Colonic mucosa (tissue), 4 donors: ENCODE measurements at regions not wholly inside any gene's neighbourhood (a gene's known extent, or its start where the extent isn't known, plus 50 kb on each side); places are given as distances from the start of the nearest gene placed in this dataset.

ENCODE experiments used
- DNase-seq: peaks from one replicate; pipeline ENCODE4 v3.0.0-alpha.2; 2020
- H3K27ac ChIP-seq: fragments of 200-600 bp; one replicate; pipeline ENCODE4 v1.8.0; 2021
- H3K27me3 ChIP-seq: fragments of 200-600 bp; one replicate; pipeline ENCODE4 v1.8.0; 2021
- H3K36me3 ChIP-seq: fragments of 200-600 bp; one replicate; pipeline ENCODE4 v1.8.0; 2021
- H3K4me1 ChIP-seq: fragments of 200-600 bp; one replicate; pipeline ENCODE4 v1.8.0; 2021; ENCODE audit warnings: mild to moderate bottlenecking
- H3K4me3 ChIP-seq: fragments of 200-600 bp; one replicate; pipeline ENCODE4 v1.8.0; 2021
- H3K9ac ChIP-seq, 2 donors: one replicate each; pipeline ENCODE4 v1.7.0; 2013; ENCODE audit warnings: control low read depth in 2 of 2, low read depth in 2 of 2, low read length in 2 of 2
- H3K9me3 ChIP-seq: fragments of 200-600 bp; one replicate; pipeline ENCODE4 v1.8.0; 2021
- intact Hi-C: fragments of 100-400 bp; cut with DNase I; formaldehyde crosslinking; loops from one replicate; pipeline ENCODE4 v1.14.1; 2022
- TF ChIP-seq, protein P1 (sequence below): fragments of 200-600 bp; IDR thresholded peaks from one replicate; pipeline ENCODE4 v1.8.0; 2022; ENCODE audit warnings: antibody characterized with exemption, mild to moderate bottlenecking
- donor health status: healthy.
- donor health status: DM: no; HTN: no; CAD: no.
- donor health status: DM: no; HTN: no; CAD: no.

GRCh38 chr5:173753307-173754168 lies 134.6 kb upstream of the CPEB4 start:
- no peaks in the 10 kb centered on the region for H3K27me3 ChIP-seq
- no peaks in the 10 kb centered on the region for H3K36me3 ChIP-seq
- no peaks in the 10 kb centered on the region for H3K4me1 ChIP-seq
- no peaks in the 10 kb centered on the region for H3K9me3 ChIP-seq
- intact Hi-C loops: loop anchor here (10.0 kb wide), 1 partner anchor 129 kb away; no protein-coding TSS in a partner anchor
- TF ChIP-seq, protein P1, sequence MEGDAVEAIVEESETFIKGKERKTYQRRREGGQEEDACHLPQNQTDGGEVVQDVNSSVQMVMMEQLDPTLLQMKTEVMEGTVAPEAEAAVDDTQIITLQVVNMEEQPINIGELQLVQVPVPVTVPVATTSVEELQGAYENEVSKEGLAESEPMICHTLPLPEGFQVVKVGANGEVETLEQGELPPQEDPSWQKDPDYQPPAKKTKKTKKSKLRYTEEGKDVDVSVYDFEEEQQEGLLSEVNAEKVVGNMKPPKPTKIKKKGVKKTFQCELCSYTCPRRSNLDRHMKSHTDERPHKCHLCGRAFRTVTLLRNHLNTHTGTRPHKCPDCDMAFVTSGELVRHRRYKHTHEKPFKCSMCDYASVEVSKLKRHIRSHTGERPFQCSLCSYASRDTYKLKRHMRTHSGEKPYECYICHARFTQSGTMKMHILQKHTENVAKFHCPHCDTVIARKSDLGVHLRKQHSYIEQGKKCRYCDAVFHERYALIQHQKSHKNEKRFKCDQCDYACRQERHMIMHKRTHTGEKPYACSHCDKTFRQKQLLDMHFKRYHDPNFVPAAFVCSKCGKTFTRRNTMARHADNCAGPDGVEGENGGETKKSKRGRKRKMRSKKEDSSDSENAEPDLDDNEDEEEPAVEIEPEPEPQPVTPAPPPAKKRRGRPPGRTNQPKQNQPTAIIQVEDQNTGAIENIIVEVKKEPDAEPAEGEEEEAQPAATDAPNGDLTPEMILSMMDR: no peak
- DNase-seq: no peak
- no peak overlapping the region for H3K9ac ChIP-seq
- no peak overlapping the region for H3K4me3 ChIP-seq
- H3K27ac ChIP-seq: no peak overlapping the region

GRCh38 chr5:173755319-173755718 lies 132.8 kb upstream of the CPEB4 start:
- Histone ChIP-seq H3K36me3 (no peaks in the 10 kb centered on the region), H3K9me3 (no peaks in the 10 kb centered on the region), H3K4me3 (no peak overlapping the region), H3K27ac (no peak overlapping the region), H3K9ac (no peak overlapping the region), H3K27me3 (no peaks in the 10 kb centered on the region), H3K4me1 (no peaks in the 10 kb centered on the region)
- TF ChIP-seq, protein P1: no peak
- no peak for DNase-seq
- intact Hi-C loops: loop anchor here (10.0 kb wide), 1 partner anchor 131 kb away; no protein-coding TSS in a partner anchor

DNA sequence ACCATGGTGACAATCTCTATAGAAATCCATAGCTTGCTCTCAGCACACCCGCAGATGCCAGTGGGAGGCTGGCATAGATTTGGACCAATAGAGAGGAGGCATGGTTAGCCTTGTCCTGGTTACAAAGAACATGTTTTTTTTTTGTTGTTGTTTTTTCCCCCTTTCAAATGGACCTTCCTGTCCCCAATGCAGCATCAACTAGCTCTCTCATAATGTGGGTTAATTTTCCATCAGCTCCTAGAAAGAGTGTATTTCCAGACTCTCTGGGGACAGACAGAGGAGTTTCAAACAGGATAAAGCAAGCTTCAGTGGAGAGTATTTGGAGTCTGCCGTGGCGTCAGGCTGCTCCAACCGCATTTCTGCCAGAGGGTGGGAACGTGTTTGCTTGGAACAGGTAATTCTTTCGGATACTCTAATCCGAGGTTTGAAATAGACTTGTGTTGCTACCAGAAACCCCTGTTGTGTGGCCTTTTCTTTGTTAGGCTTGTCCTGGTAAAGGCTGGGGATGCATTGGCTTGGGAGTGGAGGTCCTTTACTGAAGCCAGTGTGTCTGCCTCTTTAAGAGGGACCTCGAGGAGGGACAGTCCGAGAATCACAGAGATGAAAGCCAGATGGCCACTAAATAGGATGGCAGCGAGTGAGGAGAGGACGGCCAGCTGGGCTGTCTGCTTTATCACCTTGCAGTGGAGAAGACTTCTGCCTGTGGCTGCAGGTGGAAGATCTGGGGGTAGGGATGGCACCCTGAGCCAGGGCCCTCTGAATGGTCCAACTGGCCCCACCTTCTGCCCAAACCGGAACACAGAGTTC lies 130.5 kb upstream of the CPEB4 start:
- Histone ChIP-seq H3K36me3 (no peaks in the 10 kb centered on the region), H3K4me3 (no peak overlapping the region), H3K4me1 (no peaks in the 10 kb centered on the region), H3K27ac (no peak overlapping the region), H3K9ac (no peak overlapping the region), H3K27me3 (no peaks in the 10 kb centered on the region), H3K9me3 (no peaks in the 10 kb centered on the region)
- TF ChIP-seq, protein P1: no peak
- DNase-seq: no peak
- intact Hi-C loops: loop anchor here (10.0 kb wide), 1 partner anchor 133 kb away; no protein-coding TSS in a partner anchor

GRCh38 chr5:173758676-173759075 lies 129.5 kb upstream of the CPEB4 start:
- Histone ChIP-seq H3K4me3 (no peak overlapping the region), H3K9me3 (no peaks in the 10 kb centered on the region), H3K27ac (no peak overlapping the region), H3K4me1 (no peaks in the 10 kb centered on the region), H3K27me3 (no peaks in the 10 kb centered on the region), H3K36me3 (no peaks in the 10 kb centered on the region), H3K9ac (no peak overlapping the region)
- TF ChIP-seq, protein P1: no peak
- intact Hi-C loops: loop anchor here (10.0 kb wide), 1 partner anchor 134 kb away; no protein-coding TSS in a partner anchor
- no peak for DNase-seq

DNA sequence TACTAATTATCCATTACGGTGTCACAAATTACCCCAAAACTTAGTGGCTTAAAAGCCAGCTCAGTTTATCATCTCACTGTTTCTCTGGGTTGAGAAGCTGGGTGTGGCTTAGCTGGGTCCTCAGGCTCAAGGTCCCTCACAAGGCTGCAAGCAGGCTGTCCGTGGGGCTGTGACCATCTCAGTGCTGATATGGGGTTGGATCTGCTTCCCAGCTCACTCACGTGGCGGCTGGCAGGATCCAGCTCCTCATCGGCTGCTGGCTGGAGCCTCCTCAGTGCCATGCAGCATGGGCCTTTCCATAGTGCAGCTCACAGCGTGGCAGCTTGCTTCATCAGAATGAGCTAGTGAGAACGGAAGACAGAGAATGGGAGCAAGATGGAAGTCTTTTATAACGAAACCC lies 128.5 kb upstream of the CPEB4 start:
- no peak for DNase-seq
- no peak overlapping the region for H3K27ac ChIP-seq
- intact Hi-C loops: loop anchor here (10.0 kb wide), 2 partner anchors 125 to 135 kb away; partner anchors contain the start of gene CPEB4
- TF ChIP-seq, protein P1: no peak
- H3K36me3 ChIP-seq: no peaks in the 10 kb centered on the region
- no peak overlapping the region for H3K9ac ChIP-seq
- H3K4me1 ChIP-seq: no peaks in the 10 kb centered on the region
- H3K4me3 ChIP-seq: no peak overlapping the region
- H3K9me3 ChIP-seq: no peaks in the 10 kb centered on the region
- H3K27me3 ChIP-seq: no peaks in the 10 kb centered on the region
